ENCODE measurements at regions not wholly inside any gene's neighbourhood (a gene's known extent, or its start where the extent isn't known, plus 50 kb on each side); places are given as distances from the start of the nearest gene placed in this dataset.
A peak's percentile ranks its signal among the peaks of the same experiment; 100 is the strongest.
"Not testable (repeated sequence)": the region's sequence is repeated elsewhere in the genome, so short reads cannot be mapped to it uniquely, and the experiment has no call there.

DNA sequence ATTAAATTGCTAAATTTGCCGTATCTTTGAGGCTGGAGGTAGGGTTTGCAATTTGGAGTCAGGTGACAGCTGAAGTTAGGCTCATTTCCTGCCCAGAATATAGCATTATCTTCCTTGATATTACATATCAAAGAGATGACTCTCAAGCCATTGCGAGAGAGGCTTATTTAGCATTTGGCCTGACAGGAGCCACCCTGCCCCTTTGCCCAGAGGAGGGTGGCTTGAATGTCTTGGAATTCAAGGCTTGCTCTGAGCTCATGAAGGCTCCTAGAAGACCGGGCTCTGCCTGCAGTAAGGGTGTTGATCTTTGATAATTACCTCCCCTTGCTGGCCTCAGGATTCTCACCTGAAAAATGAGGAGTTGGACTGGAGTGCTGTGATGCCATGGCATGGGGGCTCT is 251.4 kb upstream of the C2CD4B start:
- no peak for DNase-seq
- intact Hi-C loops (cut with DNase I) = no loop called here
- H3K4me1 ChIP-seq (ENCODE audit: control insufficient read depth, insufficient read depth, low read length) = peaks cover 4% of the 10 kb centered on the region
- H3K4me3 ChIP-seq (ENCODE audit: low read length) = no peak overlapping the region
- ATAC-seq = no peak
- H3K9me3 ChIP-seq (ENCODE audit: control insufficient read depth, low read length) = no peaks in the 10 kb centered on the region
- 71% methylated on average over 3 of the region's 3 CpGs for WGBS
- H3K27me3 ChIP-seq (ENCODE audit: control insufficient read depth, insufficient read depth) = no peaks in the 10 kb centered on the region
- H3K27ac ChIP-seq (ENCODE audit: low read length) = no peak overlapping the region

- Histone ChIP-seq H3K4me3 (ENCODE audit: low read length) (no peak overlapping the region), H3K4me1 (ENCODE audit: control insufficient read depth, insufficient read depth, low read length) (peaks cover 4% of the 10 kb centered on the region), H3K27ac (ENCODE audit: low read length) (no peak overlapping the region), H3K27me3 (ENCODE audit: control insufficient read depth, insufficient read depth) (no peaks in the 10 kb centered on the region), H3K9me3 (ENCODE audit: control insufficient read depth, low read length) (no peaks in the 10 kb centered on the region)
- 63% methylated on average over 3 of the region's 3 CpGs for WGBS
- no peak for DNase-seq
- ATAC-seq = no peak
- intact Hi-C loops (cut with DNase I) = no loop called here
Observed at GRCh38 chr15:62417439-62417838, 252.4 kb upstream of the C2CD4B start.

- WGBS = 98% methylated on average over 3 of the region's 3 CpGs
- ATAC-seq; H3K27me3 ChIP-seq (ENCODE audit: control insufficient read depth, insufficient read depth); H3K4me3 ChIP-seq (ENCODE audit: low read length); intact Hi-C loops (cut with DNase I); H3K9me3 ChIP-seq (ENCODE audit: control insufficient read depth, low read length); DNase-seq; H3K4me1 ChIP-seq (ENCODE audit: control insufficient read depth, insufficient read depth, low read length); H3K27ac ChIP-seq (ENCODE audit: low read length): not testable (repeated sequence)
Observed at GRCh38 chr15:62418496-62418895, 253.4 kb upstream of the C2CD4B start.

GRCh38 chr15:62419192-62419591 is 254.1 kb upstream of the C2CD4B start:
- WGBS = 71% methylated on average over 2 of the region's 2 CpGs
- Histone ChIP-seq H3K9me3 (ENCODE audit: control insufficient read depth, low read length) (no peaks in the 10 kb centered on the region), H3K4me1 (ENCODE audit: control insufficient read depth, insufficient read depth, low read length) (peaks cover 3% of the 10 kb centered on the region), H3K4me3 (ENCODE audit: low read length) (no peak overlapping the region), H3K27me3 (ENCODE audit: control insufficient read depth, insufficient read depth) (no peaks in the 10 kb centered on the region), H3K27ac (ENCODE audit: low read length) (no peak overlapping the region)
- DNase-seq (no peak), ATAC-seq (no peak)
- intact Hi-C loops (cut with DNase I) = no loop called here

DNA sequence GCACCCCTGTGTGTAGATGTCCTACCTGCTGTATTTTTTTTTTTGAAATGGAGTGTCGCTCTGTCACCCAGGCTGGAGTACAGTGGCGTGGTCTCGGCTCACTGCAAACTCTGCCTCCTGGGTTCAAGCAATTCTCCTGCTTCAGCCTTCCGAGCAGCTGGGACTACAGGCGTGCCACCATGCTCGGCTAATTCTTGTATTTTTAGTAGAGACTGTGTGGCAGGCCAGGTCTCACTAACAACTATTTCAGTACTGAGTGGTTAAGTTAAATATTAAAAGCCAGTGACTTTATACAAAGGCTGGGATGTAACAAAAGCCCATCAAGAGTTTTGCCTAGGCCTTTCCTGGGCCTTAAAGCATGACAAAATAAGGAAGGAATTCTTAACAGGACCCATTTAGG is 255.3 kb upstream of the C2CD4B start:
- 96% methylated on average over 6 of the region's 6 CpGs for WGBS
- H3K4me3 ChIP-seq (ENCODE audit: low read length); ATAC-seq; H3K9me3 ChIP-seq (ENCODE audit: control insufficient read depth, low read length); H3K27me3 ChIP-seq (ENCODE audit: control insufficient read depth, insufficient read depth); intact Hi-C loops (cut with DNase I); H3K4me1 ChIP-seq (ENCODE audit: control insufficient read depth, insufficient read depth, low read length); H3K27ac ChIP-seq (ENCODE audit: low read length); DNase-seq: not testable (repeated sequence)

- no peak overlapping the region for H3K27ac ChIP-seq (ENCODE audit: low read length)
- no peak overlapping the region for H3K4me3 ChIP-seq (ENCODE audit: low read length)
- H3K27me3 ChIP-seq (ENCODE audit: control insufficient read depth, insufficient read depth) = no peaks in the 10 kb centered on the region
- DNase-seq (no peak), ATAC-seq (no peak)
- H3K9me3 ChIP-seq (ENCODE audit: control insufficient read depth, low read length) = no peaks in the 10 kb centered on the region
- H3K4me1 ChIP-seq (ENCODE audit: control insufficient read depth, insufficient read depth, low read length) = peaks cover 4% of the 10 kb centered on the region
- intact Hi-C loops (cut with DNase I) = no loop called here
- 99% methylated on average over 3 of the region's 3 CpGs for WGBS
Observed at GRCh38 chr15:62421289-62421688, 256.2 kb upstream of the C2CD4B start.

GRCh38 chr15:62426387-62426956 is 261.4 kb upstream of the C2CD4B start:
- peak in 2 of 3 donors; percentile 41 to 54 for DNase-seq
- Histone ChIP-seq H3K4me1 (ENCODE audit: control insufficient read depth, insufficient read depth, low read length) (peaks cover 11% of the 10 kb centered on the region), H3K27ac (ENCODE audit: low read length) (no peak overlapping the region), H3K4me3 (ENCODE audit: low read length) (no peak overlapping the region), H3K27me3 (ENCODE audit: control insufficient read depth, insufficient read depth) (no peaks in the 10 kb centered on the region), H3K9me3 (ENCODE audit: control insufficient read depth, low read length) (no peaks in the 10 kb centered on the region)
- WGBS = 73% methylated on average over 4 of the region's 4 CpGs
- intact Hi-C loops (cut with DNase I) = no loop called here
- ATAC-seq = peak; percentile 33 to 38

- H3K4me1 ChIP-seq (ENCODE audit: control insufficient read depth, insufficient read depth, low read length) = peaks cover 11% of the 10 kb centered on the region
- H3K27ac ChIP-seq (ENCODE audit: low read length) = no peak overlapping the region
- 94% methylated on average over 8 of the region's 8 CpGs for WGBS
- no peak for DNase-seq
- no peaks in the 10 kb centered on the region for H3K9me3 ChIP-seq (ENCODE audit: control insufficient read depth, low read length)
- intact Hi-C loops (cut with DNase I) = no loop called here
- H3K27me3 ChIP-seq (ENCODE audit: control insufficient read depth, insufficient read depth) = no peaks in the 10 kb centered on the region
- H3K4me3 ChIP-seq (ENCODE audit: low read length) = no peak overlapping the region
- ATAC-seq = no peak
Observed at GRCh38 chr15:62428259-62428658, 263.2 kb upstream of the C2CD4B start.

- Histone ChIP-seq H3K9me3 (ENCODE audit: control insufficient read depth, low read length) (no peaks in the 10 kb centered on the region), H3K27me3 (ENCODE audit: control insufficient read depth, insufficient read depth) (no peaks in the 10 kb centered on the region), H3K4me1 (ENCODE audit: control insufficient read depth, insufficient read depth, low read length) (peaks cover 11% of the 10 kb centered on the region), H3K4me3 (ENCODE audit: low read length) (no peak overlapping the region), H3K27ac (ENCODE audit: low read length) (no peak overlapping the region)
- 57% methylated on average over 14 of the region's 14 CpGs for WGBS
- DNase-seq = peak; percentile 46 to 71 (median 70)
- intact Hi-C loops (cut with DNase I) = no loop called here
- ATAC-seq = peak in 1 of 2 donors; percentile 52
Observed at GRCh38 chr15:62428851-62429598, 263.9 kb upstream of the C2CD4B start.

DNA sequence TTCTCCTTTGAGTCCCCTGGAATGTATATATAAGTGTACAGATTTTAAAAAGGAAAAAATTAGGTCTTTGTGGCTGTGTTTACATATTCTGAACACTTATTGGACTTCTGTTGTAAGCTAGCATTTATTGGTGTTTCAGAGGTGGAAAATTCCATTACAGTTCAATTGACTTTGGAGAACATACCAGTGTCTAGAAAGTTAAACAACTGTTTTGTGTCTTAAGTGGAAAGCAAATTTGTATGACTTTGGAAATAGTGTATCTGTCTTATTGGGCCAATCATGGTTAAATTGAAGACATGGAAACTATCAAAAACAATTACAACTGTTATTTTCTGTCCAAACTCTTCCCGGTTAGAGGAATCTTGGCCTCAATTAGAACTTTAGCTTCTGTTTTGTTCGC is 265.0 kb upstream of the C2CD4B start:
- WGBS = 66% methylated on average over 2 of the region's 2 CpGs
- Histone ChIP-seq H3K4me1 (ENCODE audit: control insufficient read depth, insufficient read depth, low read length) (peaks cover 11% of the 10 kb centered on the region), H3K27me3 (ENCODE audit: control insufficient read depth, insufficient read depth) (no peaks in the 10 kb centered on the region), H3K9me3 (ENCODE audit: control insufficient read depth, low read length) (no peaks in the 10 kb centered on the region), H3K27ac (ENCODE audit: low read length) (no peak overlapping the region), H3K4me3 (ENCODE audit: low read length) (no peak overlapping the region)
- no peak for ATAC-seq
- intact Hi-C loops (cut with DNase I) = no loop called here
- DNase-seq = no peak

GRCh38 chr15:62430552-62430951 is 265.5 kb upstream of the C2CD4B start:
- peaks cover 11% of the 10 kb centered on the region for H3K4me1 ChIP-seq (ENCODE audit: control insufficient read depth, insufficient read depth, low read length)
- H3K4me3 ChIP-seq (ENCODE audit: low read length) = no peak overlapping the region
- WGBS = 91% methylated on average over 4 of the region's 4 CpGs
- no peaks in the 10 kb centered on the region for H3K27me3 ChIP-seq (ENCODE audit: control insufficient read depth, insufficient read depth)
- no peak overlapping the region for H3K27ac ChIP-seq (ENCODE audit: low read length)
- intact Hi-C loops (cut with DNase I) = no loop called here
- ATAC-seq (no peak), DNase-seq (no peak)
- H3K9me3 ChIP-seq (ENCODE audit: control insufficient read depth, low read length) = no peaks in the 10 kb centered on the region
